HG02973 (cell line): ENCODE measurements at regions not wholly inside any gene's neighbourhood (a gene's known extent, or its start where the extent isn't known, plus 50 kb on each side); places are given as distances from the start of the nearest gene placed in this dataset.
"Not testable (repeated sequence)": the region's sequence is repeated elsewhere in the genome, so short reads cannot be mapped to it uniquely, and the experiment has no call there.

Experiments used
- ATAC-seq: cut with Tn5 transposase; IDR thresholded peaks from one replicate; pipeline ENCODE4 v1.9.1; 2021; ENCODE audit warnings: moderate library complexity; ENCODE audit not compliant: unreplicated experiment

DNA sequence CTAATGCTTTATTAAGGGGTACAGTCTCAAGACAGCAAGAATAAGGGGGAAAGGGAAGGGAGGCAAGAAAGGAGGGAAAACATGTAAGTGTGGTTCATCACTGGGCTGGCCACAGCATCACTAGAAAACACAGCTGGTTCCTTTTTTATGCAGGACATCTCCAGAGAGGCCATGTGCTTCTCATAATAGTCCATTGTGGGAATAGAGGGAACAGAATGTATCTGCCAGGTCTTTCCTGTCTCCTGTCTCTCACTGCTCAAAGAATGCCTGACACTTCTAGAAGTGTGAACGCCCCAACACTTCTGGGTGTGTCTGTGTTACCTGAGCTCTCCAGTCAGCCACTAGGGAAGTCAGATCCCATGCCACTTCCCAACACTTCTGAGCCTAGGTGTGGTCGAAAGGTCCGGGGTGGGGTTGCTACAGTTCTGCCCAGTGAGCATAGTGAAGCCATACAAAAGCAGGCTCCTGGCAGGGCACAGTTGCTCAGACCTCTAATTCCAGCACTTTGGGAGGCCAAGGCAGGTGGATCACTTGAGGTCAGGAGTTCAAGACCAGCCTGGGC, 255.6 kb upstream of the SLC30A5 start:
- ATAC-seq, result no peak

DNA sequence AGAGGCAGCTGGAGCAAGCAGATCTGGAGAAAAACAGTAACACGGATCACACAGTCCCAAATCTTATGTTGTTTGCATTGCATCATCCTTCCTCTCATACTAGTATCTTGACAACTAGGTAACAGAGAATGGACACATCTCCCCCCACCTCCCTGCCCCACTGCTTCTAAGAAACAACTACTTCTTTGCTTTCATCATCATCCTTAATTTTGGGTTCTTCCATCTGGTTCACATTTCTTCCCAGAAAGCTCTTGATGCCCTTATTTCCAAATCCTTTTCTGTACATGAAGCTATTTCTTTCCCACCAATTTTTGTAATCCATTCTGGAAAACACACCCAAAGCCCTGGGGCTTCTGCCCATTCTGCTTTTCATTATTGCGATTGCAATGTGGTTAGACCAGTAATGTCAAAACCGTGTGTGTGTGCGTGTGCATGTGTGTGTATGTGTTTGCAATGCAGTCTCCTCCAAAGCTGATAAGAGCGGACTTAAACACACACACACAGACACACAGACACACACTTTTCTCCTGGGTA, 254.7 kb upstream of the SLC30A5 start:
- no peak for ATAC-seq

DNA sequence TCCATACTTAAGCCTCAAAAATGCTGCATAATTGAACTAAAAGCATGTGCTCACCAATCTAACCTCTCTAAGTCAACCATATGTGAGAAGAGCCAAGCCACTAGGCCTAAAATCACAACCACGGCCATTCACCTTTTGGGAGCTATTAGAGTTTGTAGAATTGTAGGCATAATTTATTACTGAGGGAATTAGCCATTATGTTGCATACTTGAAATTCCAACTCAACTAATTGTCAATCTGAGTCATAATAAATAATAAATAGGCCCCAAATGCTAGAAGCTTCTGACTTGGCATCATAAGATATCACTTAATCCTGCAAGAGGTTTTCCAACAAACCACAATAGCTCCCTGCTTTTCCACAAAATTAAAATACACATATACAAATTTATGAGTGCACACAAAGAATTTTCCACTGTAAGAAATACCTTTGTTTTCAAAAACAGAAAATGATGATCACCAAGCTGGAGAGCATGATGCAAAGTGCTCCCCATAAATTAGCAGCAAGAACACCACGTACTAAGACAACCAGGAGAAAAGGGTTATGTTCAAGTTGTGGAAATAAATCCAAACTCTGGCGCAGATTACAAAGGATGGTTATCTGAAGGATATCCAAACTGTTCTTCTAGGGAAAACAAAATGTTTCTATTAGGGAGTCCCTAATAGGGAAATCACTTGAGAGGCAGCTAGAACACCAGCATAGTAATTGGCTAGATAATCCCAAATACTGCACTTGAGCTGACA, 250.0 kb upstream of the SLC30A5 start:
- ATAC-seq, result no peak

DNA sequence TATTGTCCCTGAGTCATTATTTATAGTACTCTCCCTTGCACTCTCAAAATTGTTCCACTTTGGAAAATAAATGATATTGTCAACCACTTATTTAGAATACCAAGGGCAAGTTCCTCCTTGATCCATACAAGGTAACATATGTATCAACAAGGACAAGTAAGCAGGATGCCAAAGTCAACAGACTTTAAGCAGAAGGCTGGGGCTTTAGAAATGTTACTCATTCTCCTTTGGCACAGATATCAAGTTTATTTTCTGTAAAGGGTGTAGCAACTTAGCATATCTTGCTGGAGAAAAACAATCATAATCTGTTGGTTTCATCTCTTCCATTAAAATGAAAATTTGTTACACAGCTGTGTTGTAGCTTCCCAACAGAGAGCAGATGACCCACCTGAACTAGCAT, 248.7 kb upstream of the SLC30A5 start:
- no peak for ATAC-seq

DNA sequence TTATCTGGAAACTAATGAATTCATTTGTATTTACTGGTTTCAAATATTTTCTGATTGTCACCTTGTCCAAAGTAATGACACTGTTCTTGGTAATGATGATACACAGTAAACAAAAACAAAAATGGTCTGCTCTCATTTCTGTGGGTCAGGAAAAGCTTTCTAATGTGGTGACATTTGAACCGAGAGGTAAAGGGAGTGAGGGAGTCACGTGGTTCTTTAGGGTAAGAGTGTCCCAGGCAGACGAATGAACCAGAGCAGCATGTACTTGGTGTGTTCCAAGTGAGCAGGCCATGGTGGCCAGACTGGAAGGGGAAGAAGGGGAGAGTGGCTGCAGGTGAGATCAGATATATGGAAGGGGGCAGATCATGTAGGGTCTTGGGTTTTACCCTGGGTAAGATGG, 247.0 kb upstream of the SLC30A5 start:
- ATAC-seq, result no peak

DNA sequence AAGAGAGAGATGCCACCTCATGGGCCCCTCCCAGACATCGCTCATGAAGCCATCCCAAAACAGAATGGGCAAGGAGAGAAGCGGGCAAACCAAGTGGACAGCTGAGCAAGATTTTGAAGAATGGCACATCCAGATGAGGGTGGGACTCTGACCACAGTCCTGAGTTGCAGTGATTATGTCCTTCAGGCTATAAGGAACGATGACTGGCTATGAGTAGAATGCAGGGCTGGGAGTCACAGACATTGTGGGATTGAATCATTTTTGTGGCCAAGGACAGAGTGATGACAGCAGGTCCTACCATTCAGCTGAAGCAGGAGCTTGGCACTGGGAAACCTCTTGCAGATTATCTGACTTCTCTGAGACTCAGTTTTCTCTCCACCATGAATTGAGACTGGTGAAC, 245.7 kb upstream of the SLC30A5 start:
- no peak for ATAC-seq

DNA sequence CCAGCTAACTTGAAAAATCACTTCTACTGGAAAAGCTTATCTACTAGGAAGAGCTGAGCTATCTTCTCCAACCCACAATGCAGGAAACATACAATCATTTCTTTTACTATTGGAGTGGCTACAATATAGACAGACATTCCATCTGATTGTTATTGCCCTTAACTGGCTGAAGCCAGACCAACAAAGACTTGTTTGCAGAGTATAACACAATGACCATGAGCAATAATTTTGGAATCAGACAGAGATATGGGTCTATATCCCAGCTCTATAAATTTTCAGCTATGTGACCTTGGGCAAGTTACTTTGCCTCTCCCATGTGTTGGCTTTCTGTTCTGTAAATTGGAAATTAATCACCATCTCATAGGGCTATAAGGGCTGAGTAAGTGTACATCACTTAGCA, 244.7 kb upstream of the SLC30A5 start:
- no peak for ATAC-seq

DNA sequence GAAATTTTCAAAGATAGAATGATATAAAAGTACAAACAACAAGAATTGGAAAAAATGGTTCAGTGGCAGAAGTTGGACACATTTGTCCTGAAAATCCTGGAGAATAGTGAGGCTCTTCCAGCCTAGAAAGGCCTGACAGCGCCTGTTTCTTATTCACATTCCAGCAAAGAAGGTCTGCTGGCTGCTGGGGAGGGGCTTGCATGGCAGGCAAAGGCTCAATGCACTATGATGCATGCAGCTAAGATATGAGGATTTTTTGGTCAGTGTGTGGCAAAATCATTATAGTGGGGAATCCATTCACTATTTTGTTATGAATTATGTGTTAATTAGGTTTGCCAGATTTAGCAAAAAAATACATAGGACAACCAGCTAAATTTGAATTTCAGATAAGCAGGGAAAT, 243.9 kb upstream of the SLC30A5 start:
- ATAC-seq, result no peak

DNA sequence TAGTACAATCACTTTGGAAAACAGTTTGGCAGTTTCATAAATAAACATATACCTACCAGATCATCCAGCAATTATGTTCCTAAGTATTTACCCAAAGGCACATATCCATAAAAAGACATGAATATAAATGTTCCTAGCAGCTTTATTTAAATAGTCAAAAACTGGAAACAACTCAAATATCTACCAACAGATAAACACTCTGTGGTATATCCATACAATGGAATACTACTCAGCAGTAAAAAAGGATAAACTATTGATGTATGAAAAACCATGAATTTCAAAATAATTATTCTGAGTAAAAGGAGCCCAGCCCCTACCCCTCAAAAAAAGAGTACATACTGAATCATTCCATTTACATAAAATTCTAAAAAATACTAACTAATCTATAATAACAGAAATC, 232.7 kb upstream of the SLC30A5 start:
- no peak for ATAC-seq

DNA sequence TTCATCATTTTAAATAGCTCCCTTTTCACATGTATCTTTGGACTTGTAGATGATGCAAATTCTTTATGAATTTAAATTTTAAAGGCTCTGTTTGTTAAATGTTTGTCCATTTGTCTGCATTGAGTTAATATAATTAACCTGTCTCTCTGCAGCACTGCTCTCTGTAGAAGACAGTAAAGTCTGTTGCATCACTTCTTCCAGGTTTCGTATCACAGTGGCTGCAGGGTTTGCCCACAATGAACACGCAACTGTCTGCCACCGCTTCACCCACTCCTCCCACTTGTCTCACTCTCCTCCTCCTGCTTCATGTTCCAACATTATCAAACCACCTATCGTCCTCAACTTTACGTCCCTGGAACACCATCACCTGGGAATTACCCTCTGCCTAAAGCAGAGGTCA, 231.3 kb upstream of the SLC30A5 start:
- ATAC-seq, result no peak

DNA sequence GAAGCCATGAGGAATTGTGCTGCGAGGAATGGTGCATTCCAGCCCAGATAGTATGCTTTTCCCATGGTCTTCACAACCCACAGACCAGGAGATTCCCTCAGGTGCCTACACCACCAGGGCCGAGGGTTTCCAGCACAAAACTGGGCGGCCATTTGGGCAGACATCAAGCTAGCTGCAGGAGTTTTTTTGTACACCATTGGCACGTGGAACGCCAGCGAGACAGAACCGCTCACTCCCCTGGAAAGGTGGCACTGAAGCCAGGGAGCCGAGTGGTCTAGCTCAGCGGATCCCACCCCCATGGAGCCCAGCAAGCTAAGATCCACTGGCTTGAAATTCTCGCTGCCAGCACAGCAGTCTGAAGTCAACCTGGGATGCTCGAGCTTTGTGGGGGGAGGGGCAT, 228.6 kb upstream of the SLC30A5 start:
- ATAC-seq, result not testable (repeated sequence)

DNA sequence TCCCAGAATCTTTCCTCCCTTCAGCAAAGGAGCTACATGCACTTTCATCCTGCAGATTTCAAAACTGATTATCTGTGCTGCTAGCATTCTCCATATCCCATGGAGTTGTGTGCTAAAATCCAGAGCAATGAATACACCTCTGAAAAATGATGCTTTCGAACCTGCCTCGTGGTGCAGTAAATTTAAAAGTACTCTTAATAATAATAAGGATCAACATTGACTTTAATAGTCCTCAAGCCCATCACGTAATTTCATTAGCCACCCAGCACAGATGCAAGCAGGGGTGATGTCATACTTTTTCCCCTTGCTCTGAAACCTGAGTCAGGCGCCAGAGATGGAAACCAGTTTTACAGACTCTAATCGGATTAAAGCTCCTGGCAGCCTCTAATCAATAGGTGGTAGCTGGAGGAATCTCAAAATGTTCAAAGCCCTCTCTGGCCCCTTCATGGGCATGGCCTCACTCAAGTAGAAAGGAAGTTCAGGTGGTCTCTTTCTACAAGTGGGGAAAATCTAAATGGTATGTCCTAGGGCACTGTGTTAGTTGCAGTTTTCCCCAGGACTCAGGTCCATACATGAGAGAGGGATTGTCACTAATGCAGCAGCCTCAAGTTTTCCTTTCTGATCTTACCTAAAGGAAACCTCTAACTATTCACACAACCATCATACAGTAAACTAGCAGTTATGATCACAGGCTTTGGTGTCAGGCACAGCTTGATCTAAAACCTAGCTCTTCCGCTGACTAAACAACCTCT, 221.6 kb upstream of the SLC30A5 start:
- ATAC-seq, result no peak

DNA sequence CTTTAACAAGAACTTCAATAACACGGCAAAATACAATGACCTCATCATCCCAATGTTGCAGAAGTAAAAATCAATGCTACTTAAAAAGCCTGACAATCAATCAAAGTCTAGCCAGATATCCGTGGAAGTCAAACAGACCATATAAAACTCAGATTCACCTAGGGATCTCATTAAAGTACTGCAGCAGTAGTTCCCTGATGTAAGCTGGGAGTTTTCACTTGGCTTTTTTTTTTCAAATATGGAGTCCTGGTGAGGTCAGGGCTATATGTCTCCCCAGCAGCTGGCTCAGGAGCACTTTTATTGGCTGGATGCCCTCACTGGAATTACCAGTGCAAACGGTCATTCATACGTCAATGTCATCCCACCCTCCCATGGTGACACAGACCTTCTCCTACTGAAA, 220.6 kb upstream of the SLC30A5 start:
- no peak for ATAC-seq

DNA sequence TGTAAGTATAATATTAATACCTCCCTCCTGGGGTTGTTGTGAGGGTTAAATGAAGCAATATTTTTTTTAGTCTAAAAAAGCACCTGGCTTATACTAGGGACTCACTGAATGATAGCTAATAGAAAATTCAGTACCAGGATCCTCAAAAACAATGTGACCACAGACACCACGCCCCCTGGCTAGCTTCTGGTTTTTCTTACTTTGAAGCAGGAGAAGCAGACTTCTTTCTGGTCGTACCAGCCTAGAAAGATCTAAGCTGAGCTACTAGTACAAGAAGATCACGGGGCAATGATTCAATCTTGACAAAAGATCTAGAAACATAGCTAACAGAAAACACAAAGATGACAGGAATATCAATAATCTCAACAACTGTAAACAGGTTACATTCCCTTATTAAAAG, 218.5 kb upstream of the SLC30A5 start:
- ATAC-seq, result no peak

DNA sequence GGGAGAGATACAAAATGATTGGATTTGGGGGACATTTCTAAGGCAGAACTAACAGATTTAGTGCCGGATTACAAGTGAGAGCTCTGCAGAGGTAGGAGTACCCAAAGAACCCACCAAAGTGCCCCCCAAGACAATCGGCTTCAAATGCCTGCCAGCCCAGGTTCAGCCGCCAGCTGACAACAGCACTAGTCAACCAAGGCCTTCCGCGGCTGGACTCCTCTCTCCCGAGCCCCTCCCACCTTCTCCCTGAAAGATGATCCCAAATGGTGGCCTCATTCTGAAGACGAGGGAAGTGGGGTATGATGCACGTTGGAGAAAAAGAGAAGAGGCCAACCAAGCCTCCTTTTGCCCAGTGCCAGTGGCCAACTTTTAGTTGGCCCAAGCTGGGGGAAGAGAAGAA, 210.4 kb upstream of the SLC30A5 start:
- no peak for ATAC-seq

DNA sequence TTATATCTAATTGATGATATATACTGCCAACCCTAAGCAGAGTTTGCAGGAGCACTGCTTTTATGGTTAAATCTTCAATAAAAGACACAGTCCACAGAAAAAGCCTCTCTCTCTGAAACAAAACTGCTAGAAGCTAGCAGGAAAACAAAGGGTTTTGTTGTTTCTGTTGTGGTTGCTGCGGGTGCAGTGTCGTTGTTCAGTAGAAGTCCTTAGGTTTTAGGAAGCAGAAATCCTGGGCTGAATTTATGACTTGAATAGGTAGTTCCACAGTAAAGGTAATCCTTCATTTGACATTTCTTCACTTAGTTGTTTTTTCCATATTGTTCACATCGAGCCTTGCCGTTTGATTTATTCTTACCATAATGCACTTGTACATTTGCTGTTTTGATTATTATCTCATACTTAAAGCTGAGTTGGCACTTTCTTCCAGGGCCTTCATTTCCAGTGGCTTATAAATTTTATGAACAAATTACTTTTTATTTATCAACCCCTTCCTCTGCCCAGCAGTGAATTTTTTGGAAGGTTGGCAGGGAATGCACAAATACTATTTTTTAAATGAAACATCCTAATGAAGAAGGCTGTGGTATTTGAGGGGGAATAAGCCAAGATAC, 209.6 kb upstream of the SLC30A5 start:
- no peak for ATAC-seq

DNA sequence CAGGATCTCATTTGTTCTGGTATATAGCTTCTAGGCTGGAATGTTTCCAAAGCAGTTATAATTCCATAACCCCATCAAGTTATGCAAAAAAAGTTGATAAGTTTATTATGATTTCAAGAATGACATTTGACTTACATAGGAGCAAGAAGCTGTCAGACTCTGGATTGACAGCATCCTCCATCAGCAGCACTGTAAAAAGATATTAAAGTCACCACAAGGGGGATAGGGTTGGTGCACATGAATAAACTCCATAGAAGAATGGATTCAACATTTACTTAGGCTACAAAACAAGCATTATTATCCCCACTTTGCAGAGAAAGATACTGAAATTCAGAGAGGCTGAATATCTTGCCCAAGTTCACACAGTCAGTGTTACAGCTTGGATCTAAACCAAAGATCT, 208.9 kb upstream of the SLC30A5 start:
- ATAC-seq, result no peak

DNA sequence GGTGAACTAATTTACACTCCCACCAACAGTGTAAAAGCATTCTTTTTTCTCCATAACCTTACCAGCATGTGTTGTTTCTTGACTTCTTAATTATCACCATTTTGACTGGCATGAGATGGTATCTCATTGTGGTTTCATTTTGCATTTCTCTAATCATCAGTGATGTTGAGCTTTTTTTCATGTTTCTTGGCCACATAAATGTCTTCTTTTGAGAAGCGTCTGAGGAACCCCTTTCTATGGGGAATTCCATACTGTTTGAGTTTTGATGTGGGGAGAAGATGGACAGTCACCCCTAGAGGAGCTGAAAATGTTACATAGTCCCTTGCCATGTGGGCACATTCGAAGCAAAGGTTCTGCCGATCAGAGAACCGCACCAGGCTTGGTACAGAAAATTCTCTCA, 207.0 kb upstream of the SLC30A5 start:
- no peak for ATAC-seq

DNA sequence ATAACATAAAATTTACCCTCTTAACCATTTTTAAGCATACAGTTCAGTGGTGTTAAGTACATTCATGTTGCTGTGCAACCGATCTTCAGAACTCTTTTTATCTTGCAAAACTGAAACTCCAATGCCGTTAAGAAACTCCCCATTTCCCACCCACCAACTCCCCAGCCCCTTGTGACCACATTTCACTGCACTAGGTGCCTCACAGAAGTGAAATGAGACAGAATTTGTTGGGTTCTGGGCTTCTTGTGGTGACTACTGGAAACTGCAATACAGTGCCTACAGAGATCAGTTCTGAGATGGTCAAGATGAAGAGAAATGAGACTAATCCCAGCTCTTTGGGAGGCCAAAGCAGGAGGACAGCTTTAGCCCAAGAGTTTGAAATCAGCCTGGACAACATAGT, 202.1 kb upstream of the SLC30A5 start:
- ATAC-seq, result no peak

DNA sequence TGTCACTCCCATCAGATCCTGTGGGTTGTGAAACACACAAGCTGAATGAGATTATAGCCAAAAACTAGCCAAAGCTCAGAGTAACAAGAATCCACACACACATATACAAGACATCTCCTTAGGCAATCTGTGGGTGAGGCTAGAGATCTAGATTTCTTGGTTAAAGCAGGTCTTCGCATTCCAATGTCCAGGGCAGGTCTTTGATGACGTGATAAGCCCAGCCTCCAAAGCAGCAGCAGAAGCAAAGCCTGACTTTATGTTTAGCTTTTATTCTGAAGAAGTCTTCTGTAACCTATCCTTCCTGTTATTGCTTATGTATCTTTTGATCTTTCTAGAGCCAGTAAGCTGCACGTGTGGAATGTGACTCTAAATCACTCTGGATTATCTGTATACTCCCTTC, 199.1 kb upstream of the SLC30A5 start:
- no peak for ATAC-seq

DNA sequence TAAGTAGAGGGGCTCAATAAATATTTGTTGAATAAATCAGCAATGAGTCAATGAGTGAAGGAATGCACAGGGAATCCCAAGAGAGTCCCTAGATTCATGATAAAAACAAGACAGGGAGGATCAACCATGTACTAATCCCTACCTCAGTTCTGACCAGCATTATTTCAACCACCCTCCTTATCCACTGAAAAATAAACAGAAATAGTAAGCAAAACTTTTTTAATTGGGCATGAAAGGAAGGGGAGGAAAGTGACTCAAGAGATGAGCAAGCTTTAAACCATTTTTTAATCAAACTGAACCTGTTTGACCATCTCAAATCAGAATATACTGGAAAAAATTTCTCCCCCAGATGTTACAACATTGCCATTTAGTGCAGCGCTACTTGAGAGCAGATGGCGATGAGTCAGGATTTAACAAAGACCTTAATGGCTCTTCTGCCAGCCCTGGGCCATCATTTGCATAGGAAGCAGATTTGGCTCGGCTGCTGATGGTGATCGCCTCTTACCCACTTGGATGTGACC, 194.8 kb upstream of the SLC30A5 start:
- ATAC-seq, result no peak
